ENCODE measurements at regions not wholly inside any gene's neighbourhood (a gene's known extent, or its start where the extent isn't known, plus 50 kb on each side); places are given as distances from the start of the nearest gene placed in this dataset.

DNA sequence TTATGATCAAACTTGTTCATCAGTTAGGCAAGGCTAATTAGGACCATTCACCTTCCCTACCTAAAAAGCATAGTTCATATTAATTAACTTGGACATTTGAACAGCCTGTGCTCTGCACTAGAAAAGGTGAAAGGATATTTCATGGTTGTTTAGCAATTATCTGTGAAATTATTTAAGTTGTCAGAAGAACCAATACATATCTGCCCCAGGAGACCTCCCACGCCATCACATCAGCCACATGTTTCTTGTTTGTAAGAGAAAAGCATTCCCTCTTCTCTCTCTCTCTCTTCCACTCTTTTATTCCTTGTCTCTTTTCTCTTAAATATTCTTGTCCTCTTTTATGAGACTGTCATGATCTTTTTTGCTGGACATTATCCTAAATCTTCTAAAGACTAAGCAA lies 282.0 kb upstream of the RND3 start:
- no peak for FAIRE-seq
- no peak for DNase-seq (ENCODE audit: insufficient read length, low spot score)
- no peak for TF ChIP-seq POLR2A (IDR thresholded peaks at IDR 0.05; ENCODE audit: low read depth, low read length)

DNA sequence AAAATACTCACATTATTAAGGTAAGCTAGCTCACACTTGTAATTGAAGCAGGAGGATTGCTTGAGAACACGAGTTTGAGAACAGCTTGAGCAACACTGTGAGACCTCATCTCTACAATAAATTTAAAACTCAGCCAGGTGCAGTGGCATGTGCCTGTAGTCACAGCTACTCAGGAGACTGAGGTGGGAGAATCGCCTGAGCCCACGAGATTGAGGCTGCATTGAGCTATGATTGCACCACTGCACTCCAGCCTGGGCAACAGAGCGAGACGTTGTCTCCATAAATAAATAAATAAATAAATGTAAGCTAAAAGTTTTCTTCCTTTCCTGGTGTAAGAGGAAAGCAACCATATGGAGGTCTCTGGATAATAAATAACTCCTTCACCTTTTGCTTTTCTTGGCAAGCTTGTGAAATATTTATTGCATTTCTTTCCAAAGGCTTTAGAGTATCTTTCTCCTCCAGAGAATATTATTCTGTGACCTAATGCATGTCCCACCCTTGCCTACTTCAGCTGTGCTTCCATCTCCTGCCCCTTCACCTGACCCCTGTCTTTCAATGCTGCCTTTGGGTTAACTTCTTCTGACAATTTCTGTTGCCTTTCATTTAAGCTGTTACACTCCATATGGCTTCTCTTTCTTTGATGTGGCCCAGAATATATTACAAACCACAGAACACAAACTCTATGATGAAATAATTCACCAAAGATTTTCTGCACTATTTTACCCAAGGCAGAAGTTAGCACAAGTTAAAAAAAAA lies 280.7 kb upstream of the RND3 start:
- DNase-seq (ENCODE audit: insufficient read length, low spot score) (no peak), FAIRE-seq (no peak)
- TF ChIP-seq POLR2A (IDR thresholded peaks at IDR 0.05; ENCODE audit: low read depth, low read length) = no peak

GRCh38 chr2:150762571-150762970 lies 275.1 kb upstream of the RND3 start:
- DNase-seq (ENCODE audit: insufficient read length, low spot score) (no peak), FAIRE-seq (no peak)
- TF ChIP-seq POLR2A (IDR thresholded peaks at IDR 0.05; ENCODE audit: low read depth, low read length) = no peak

GRCh38 chr2:150759531-150759930 lies 272.1 kb upstream of the RND3 start:
- no peak for TF ChIP-seq POLR2A (IDR thresholded peaks at IDR 0.05; ENCODE audit: low read depth, low read length)
- FAIRE-seq = no peak

DNA sequence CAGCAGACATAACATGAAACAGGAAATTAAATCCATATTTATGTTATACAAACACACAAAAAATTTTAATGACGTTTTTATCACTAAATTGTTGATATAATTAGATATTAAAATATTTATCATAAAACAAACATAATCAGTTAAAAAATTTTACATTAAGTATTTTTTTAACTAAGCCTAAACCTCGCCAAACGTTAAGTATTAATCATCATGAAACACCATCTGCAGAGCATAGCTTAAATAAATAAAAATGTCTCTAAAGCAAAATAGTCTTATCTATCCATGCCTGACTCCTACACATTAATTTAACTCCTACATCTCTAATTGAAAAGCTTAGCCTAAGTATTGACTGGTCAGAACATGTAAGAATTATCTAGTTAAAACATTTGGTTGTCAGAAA lies 271.6 kb upstream of the RND3 start:
- FAIRE-seq (no peak), DNase-seq (ENCODE audit: insufficient read length, low spot score) (no peak)
- no peak for TF ChIP-seq POLR2A (IDR thresholded peaks at IDR 0.05; ENCODE audit: low read depth, low read length)

More at GRCh38 chr2:150759531-150759930, 272.1 kb upstream of the RND3 start:
- DNase-seq (ENCODE audit: insufficient read length, low spot score) = no peak

- FAIRE-seq (no peak), DNase-seq (ENCODE audit: insufficient read length, low spot score) (no peak)
- no peak for TF ChIP-seq POLR2A (IDR thresholded peaks at IDR 0.05; ENCODE audit: low read depth, low read length)
Observed at GRCh38 chr2:150752229-150752628, 264.8 kb upstream of the RND3 start.

- DNase-seq (ENCODE audit: insufficient read length, low spot score) = no peak
- no peak for TF ChIP-seq POLR2A (IDR thresholded peaks at IDR 0.05; ENCODE audit: low read depth, low read length)
- no peak for FAIRE-seq
Observed at GRCh38 chr2:150750720-150751119, 263.3 kb upstream of the RND3 start.

GRCh38 chr2:150742094-150742493 lies 254.6 kb upstream of the RND3 start:
- DNase-seq (ENCODE audit: insufficient read length, low spot score) (no peak), FAIRE-seq (peak; percentile 73)
- no peak for TF ChIP-seq POLR2A (IDR thresholded peaks at IDR 0.05; ENCODE audit: low read depth, low read length)

DNA sequence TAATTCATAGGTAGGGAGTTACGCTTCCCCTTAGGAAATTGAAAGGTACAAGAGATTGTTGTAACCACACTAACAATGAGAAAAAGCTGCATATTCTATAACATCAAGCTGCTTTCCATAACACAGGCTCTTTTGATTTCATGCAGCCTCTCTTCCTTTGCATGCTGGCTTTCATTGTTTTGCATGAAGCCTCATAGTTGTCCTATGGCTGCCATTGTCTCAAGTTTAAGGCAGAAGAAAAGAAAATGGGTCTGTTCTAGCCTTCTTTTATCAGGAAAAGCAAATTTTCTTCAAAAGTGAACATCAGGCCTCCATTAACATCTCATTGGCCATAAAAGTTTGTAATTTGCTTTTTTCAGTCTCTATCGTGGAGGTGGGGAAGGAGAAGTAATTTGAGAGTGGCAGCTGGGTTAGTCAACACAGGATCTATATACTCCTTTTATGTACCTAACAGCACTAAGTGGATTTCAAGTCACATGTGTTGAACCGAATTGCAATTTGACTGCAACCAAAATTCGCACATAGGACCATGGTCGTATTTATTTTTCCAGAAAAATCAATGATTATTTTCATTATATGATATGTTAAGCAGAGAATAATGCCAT lies 248.5 kb upstream of the RND3 start:
- no peak for DNase-seq (ENCODE audit: insufficient read length, low spot score)
- no peak for TF ChIP-seq POLR2A (IDR thresholded peaks at IDR 0.05; ENCODE audit: low read depth, low read length)
- no peak for FAIRE-seq

DNA sequence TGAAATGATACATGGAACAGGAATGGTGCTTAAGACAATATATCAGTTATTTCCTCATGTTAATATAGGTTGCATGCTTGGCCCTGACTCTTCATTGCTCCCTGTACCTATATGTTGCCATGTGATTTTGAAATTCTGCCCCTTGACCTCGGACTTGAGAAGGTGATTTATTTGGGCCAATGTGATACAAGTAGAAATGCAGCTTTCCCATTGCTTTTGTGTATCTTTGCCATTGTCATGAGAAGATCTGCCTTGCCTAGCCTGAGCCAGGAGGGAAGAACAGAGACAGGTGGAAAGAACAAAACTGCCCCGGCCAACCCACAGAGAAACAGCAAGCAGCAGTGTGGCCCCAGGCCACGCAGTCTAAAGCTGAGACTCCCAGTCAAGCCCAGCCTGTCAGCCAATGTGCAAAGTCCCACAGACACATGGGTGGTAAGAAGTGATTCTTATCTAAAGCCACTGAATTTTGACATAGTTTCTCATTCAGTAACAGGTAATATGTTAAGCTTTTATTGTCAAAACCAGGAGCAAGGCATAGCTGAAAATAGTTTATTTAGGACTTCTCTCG lies 245.7 kb upstream of the RND3 start:
- DNase-seq (ENCODE audit: insufficient read length, low spot score) = no peak
- FAIRE-seq = no peak
- TF ChIP-seq POLR2A (IDR thresholded peaks at IDR 0.05; ENCODE audit: low read depth, low read length) = no peak

DNA sequence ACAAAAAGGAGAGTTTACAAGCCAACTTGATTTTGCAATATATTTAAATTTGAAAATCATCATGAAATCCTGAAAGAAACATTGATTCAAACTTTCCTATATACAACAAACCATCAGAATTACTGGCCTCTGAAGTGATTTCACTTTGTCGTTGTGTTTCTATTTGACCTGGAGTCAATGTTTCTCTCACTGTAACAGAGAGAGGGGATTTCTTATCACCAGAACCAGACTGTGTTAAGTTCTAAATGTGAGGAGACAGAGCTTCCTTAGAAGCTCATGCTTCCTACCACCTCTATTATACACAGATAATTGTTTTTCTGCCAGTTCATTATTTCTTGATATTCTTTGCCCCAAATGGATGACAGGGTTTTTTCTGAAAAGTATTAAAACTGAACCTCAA lies 245.0 kb upstream of the RND3 start:
- no peak for TF ChIP-seq POLR2A (IDR thresholded peaks at IDR 0.05; ENCODE audit: low read depth, low read length)
- FAIRE-seq (peak; percentile 53), DNase-seq (ENCODE audit: insufficient read length, low spot score) (no peak)

DNA sequence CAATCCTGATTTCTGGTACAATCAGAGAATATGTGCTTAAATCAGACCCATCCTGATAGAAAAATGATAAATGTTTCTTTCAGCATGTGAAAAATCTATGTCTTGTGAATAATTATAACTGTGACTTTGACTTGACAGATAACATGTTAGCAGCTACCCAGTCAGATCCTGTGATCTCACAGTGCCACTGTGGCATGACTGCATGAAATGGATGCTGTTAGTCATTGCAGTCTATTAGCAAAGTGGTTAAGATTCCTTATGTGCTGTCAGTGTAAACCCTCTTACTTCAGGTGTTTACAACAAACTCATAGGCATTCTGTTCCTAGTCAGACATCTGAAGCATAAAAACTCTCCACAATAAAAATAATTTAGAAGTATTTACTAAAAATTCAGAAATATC lies 244.6 kb upstream of the RND3 start:
- FAIRE-seq = peak; percentile 94
- DNase-seq (ENCODE audit: insufficient read length, low spot score) = peak; percentile 10
- no peak for TF ChIP-seq POLR2A (IDR thresholded peaks at IDR 0.05; ENCODE audit: low read depth, low read length)

- DNase-seq (ENCODE audit: insufficient read length, low spot score) = no peak
- TF ChIP-seq POLR2A (IDR thresholded peaks at IDR 0.05; ENCODE audit: low read depth, low read length) = no peak
- no peak for FAIRE-seq
Observed at GRCh38 chr2:150729495-150729955, 242.1 kb upstream of the RND3 start.

GRCh38 chr2:150718280-150718679 lies 230.8 kb upstream of the RND3 start:
- FAIRE-seq (no peak), DNase-seq (ENCODE audit: insufficient read length, low spot score) (no peak)
- TF ChIP-seq POLR2A (IDR thresholded peaks at IDR 0.05; ENCODE audit: low read depth, low read length) = no peak

DNA sequence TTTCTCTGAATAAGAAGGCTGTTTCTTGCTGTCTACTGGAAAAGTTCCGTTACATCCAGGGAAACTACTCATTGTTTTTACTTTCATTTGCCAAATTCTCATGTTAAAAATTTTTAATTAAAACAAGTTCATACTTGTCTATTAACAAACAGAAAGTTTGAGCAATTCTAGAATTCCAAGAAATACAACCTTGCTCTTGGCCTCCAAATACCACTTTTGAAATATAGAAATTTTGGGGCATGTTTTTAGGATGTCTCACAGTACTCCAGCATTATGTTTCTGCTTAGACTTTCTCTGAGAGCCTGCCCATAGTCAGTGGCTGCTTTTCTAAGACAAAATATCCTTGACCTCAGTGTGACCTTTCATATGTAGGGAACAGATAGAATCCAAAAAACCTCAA lies 228.7 kb upstream of the RND3 start:
- no peak for FAIRE-seq
- no peak for TF ChIP-seq POLR2A (IDR thresholded peaks at IDR 0.05; ENCODE audit: low read depth, low read length)
- no peak for DNase-seq (ENCODE audit: insufficient read length, low spot score)
